HG03025 (cell line): ENCODE measurements at regions not wholly inside any gene's neighbourhood (a gene's known extent, or its start where the extent isn't known, plus 50 kb on each side); places are given as distances from the start of the nearest gene placed in this dataset.
"Not testable (repeated sequence)": the region's sequence is repeated elsewhere in the genome, so short reads cannot be mapped to it uniquely, and the experiment has no call there.

ENCODE experiments used
- ATAC-seq: cut with Tn5 transposase; IDR thresholded peaks from one replicate; pipeline ENCODE4 v1.9.1; 2021; ENCODE audit warnings: mild to moderate bottlenecking, moderate library complexity; ENCODE audit not compliant: unreplicated experiment, low FRiP score

- no peak for ATAC-seq
Observed at GRCh38 chr10:25707976-25708671, 225.9 kb upstream of the MYO3A start.

- ATAC-seq, result no peak
Observed at GRCh38 chr10:25713894-25714240, 220.2 kb upstream of the MYO3A start.

- ATAC-seq, result no peak
Observed at GRCh38 chr10:25724241-25724640, 209.8 kb upstream of the MYO3A start.

GRCh38 chr10:25725917-25726716 lies 207.9 kb upstream of the MYO3A start:
- peak; percentile 69 for ATAC-seq

GRCh38 chr10:25738776-25739175 lies 195.3 kb upstream of the MYO3A start:
- ATAC-seq, result no peak

GRCh38 chr10:25743832-25744231 lies 190.2 kb upstream of the MYO3A start:
- ATAC-seq, result no peak

GRCh38 chr10:25744574-25744973 lies 189.5 kb upstream of the MYO3A start:
- no peak for ATAC-seq

GRCh38 chr10:25745976-25746375 lies 188.1 kb upstream of the MYO3A start:
- ATAC-seq, result no peak

GRCh38 chr10:25747084-25747483 lies 186.9 kb upstream of the MYO3A start:
- no peak for ATAC-seq

GRCh38 chr10:25748509-25748908 lies 185.5 kb upstream of the MYO3A start:
- no peak for ATAC-seq

GRCh38 chr10:25753776-25754175 lies 180.3 kb upstream of the MYO3A start:
- ATAC-seq, result no peak

GRCh38 chr10:25755874-25756273 lies 178.2 kb upstream of the MYO3A start:
- ATAC-seq, result not testable (repeated sequence)

- no peak for ATAC-seq
Observed at GRCh38 chr10:25756784-25757183, 177.2 kb upstream of the MYO3A start.

- ATAC-seq, result no peak
Observed at GRCh38 chr10:25758041-25758457, 176.0 kb upstream of the MYO3A start.

- no peak for ATAC-seq
Observed at GRCh38 chr10:25758511-25758910, 175.5 kb upstream of the MYO3A start.

GRCh38 chr10:25761937-25762336 lies 172.1 kb upstream of the MYO3A start:
- no peak for ATAC-seq

- no peak for ATAC-seq
Observed at GRCh38 chr10:25766213-25766612, 167.8 kb upstream of the MYO3A start.

GRCh38 chr10:25766687-25767221 lies 167.3 kb upstream of the MYO3A start:
- no peak for ATAC-seq

- ATAC-seq, result no peak
Observed at GRCh38 chr10:25768167-25768566, 165.9 kb upstream of the MYO3A start.

GRCh38 chr10:25778646-25779045 lies 155.4 kb upstream of the MYO3A start:
- ATAC-seq, result no peak

GRCh38 chr10:25786161-25786560 lies 147.9 kb upstream of the MYO3A start:
- no peak for ATAC-seq

- ATAC-seq, result no peak
Observed at GRCh38 chr10:25786899-25787298, 147.1 kb upstream of the MYO3A start.
